ENCODE measurements at regions not wholly inside any gene's neighbourhood (a gene's known extent, or its start where the extent isn't known, plus 50 kb on each side); places are given as distances from the start of the nearest gene placed in this dataset.

GRCh38 chrX:20438871-20439526 lies 172.3 kb upstream of the RPS6KA3 start:
- no peaks in the 10 kb centered on the region for H3K27me3 Mint-ChIP-seq (ENCODE audit: low read depth)
- H3K27ac Mint-ChIP-seq (ENCODE audit: unreplicated experiment) = no peak overlapping the region
- TF ChIP-seq, protein P1, sequence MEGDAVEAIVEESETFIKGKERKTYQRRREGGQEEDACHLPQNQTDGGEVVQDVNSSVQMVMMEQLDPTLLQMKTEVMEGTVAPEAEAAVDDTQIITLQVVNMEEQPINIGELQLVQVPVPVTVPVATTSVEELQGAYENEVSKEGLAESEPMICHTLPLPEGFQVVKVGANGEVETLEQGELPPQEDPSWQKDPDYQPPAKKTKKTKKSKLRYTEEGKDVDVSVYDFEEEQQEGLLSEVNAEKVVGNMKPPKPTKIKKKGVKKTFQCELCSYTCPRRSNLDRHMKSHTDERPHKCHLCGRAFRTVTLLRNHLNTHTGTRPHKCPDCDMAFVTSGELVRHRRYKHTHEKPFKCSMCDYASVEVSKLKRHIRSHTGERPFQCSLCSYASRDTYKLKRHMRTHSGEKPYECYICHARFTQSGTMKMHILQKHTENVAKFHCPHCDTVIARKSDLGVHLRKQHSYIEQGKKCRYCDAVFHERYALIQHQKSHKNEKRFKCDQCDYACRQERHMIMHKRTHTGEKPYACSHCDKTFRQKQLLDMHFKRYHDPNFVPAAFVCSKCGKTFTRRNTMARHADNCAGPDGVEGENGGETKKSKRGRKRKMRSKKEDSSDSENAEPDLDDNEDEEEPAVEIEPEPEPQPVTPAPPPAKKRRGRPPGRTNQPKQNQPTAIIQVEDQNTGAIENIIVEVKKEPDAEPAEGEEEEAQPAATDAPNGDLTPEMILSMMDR (IDR thresholded peaks at IDR 0.05) = no peak
- no peaks in the 10 kb centered on the region for H3K36me3 Mint-ChIP-seq (ENCODE audit: low read depth)
- H3K4me3 Mint-ChIP-seq (ENCODE audit: unreplicated experiment) = no peak overlapping the region
- DNase-seq (ENCODE audit: low spot score) = no peak
- no peaks in the 10 kb centered on the region for H3K4me1 Mint-ChIP-seq (ENCODE audit: low read depth)
- no peaks in the 10 kb centered on the region for H3K9me3 Mint-ChIP-seq (ENCODE audit: low read depth)

GRCh38 chrX:20437683-20438082 lies 171.0 kb upstream of the RPS6KA3 start:
- TF ChIP-seq, protein P1 (IDR thresholded peaks at IDR 0.05) = no peak
- Mint-ChIP-seq H3K27me3 (ENCODE audit: low read depth) (no peaks in the 10 kb centered on the region), H3K4me3 (ENCODE audit: unreplicated experiment) (no peak overlapping the region), H3K36me3 (ENCODE audit: low read depth) (no peaks in the 10 kb centered on the region), H3K9me3 (ENCODE audit: low read depth) (no peaks in the 10 kb centered on the region), H3K27ac (ENCODE audit: unreplicated experiment) (no peak overlapping the region), H3K4me1 (ENCODE audit: low read depth) (no peaks in the 10 kb centered on the region)
- no peak for DNase-seq (ENCODE audit: low spot score)

DNA sequence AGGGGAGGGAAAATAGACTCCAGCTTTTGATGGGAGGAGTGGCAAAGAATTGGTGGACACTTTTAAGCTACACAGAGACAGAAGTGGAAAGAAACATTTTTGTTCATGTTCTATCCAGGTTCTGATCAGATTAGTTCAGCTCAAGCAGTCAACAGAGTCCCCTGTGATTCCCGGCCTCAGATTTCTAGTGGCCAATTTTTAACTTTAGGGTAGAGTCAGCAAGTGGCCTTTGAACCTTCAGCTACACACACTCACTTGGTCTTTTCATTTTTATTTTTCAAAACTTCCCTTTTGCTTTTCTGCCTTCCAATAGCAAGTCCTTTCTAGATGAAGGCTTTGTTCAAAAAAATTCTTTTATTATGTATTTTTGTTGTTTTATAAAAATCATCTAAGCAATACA lies 169.2 kb upstream of the RPS6KA3 start:
- H3K9me3 Mint-ChIP-seq (ENCODE audit: low read depth) = no peaks in the 10 kb centered on the region
- no peaks in the 10 kb centered on the region for H3K36me3 Mint-ChIP-seq (ENCODE audit: low read depth)
- no peaks in the 10 kb centered on the region for H3K27me3 Mint-ChIP-seq (ENCODE audit: low read depth)

DNA sequence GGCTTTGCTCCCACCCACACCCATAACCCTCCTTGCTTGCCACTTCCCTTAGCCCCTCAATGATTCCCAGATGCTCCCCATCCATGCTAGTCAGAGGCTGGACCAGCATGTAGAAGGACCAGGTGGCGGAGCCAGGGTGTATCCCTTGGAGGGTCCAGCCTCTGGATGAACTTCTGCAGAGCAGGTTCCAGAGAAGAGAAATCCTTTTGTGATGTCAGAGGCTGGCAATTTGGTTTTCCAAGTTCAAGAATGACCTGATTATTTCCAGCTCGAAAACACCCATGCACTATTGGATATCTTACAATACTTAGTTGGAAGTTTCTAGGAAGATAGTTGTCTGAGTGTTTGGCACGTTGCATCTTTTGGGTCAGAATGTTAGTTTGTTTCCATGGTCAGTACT lies 168.3 kb upstream of the RPS6KA3 start:
- Mint-ChIP-seq H3K9me3 (ENCODE audit: low read depth) (no peaks in the 10 kb centered on the region), H3K27me3 (ENCODE audit: low read depth) (no peaks in the 10 kb centered on the region), H3K36me3 (ENCODE audit: low read depth) (no peaks in the 10 kb centered on the region), H3K4me1 (ENCODE audit: low read depth) (peaks cover 3% of the 10 kb centered on the region), H3K27ac (ENCODE audit: unreplicated experiment) (no peak overlapping the region), H3K4me3 (ENCODE audit: unreplicated experiment) (no peak overlapping the region)
- TF ChIP-seq, protein P1 (IDR thresholded peaks at IDR 0.05) = no peak
- no peak for DNase-seq (ENCODE audit: low spot score)

More for the DNA sequence above, 169.2 kb upstream of the RPS6KA3 start:
- DNase-seq (ENCODE audit: low spot score) = no peak
- H3K4me1 Mint-ChIP-seq (ENCODE audit: low read depth) = peaks cover 3% of the 10 kb centered on the region
- H3K4me3 Mint-ChIP-seq (ENCODE audit: unreplicated experiment) = no peak overlapping the region
- H3K27ac Mint-ChIP-seq (ENCODE audit: unreplicated experiment) = no peak overlapping the region
- TF ChIP-seq, protein P1 (IDR thresholded peaks at IDR 0.05) = no peak

GRCh38 chrX:20433388-20433775 lies 166.7 kb upstream of the RPS6KA3 start:
- H3K4me3 Mint-ChIP-seq (ENCODE audit: unreplicated experiment) = no peak overlapping the region
- no peaks in the 10 kb centered on the region for H3K36me3 Mint-ChIP-seq (ENCODE audit: low read depth)
- DNase-seq (ENCODE audit: low spot score) = no peak
- H3K27me3 Mint-ChIP-seq (ENCODE audit: low read depth) = no peaks in the 10 kb centered on the region
- H3K4me1 Mint-ChIP-seq (ENCODE audit: low read depth) = peaks cover 3% of the 10 kb centered on the region
- no peaks in the 10 kb centered on the region for H3K9me3 Mint-ChIP-seq (ENCODE audit: low read depth)
- TF ChIP-seq, protein P1 (IDR thresholded peaks at IDR 0.05) = no peak
- no peak overlapping the region for H3K27ac Mint-ChIP-seq (ENCODE audit: unreplicated experiment)
